Activated naive CD4-positive, alpha-beta T cell treated with anti-CD3 and anti-CD28 coated beads for 36 hours (primary cell): ENCODE measurements at regions not wholly inside any gene's neighbourhood (a gene's known extent, or its start where the extent isn't known, plus 50 kb on each side); places are given as distances from the start of the nearest gene placed in this dataset.

ENCODE experiments used
- CTCF ChIA-PET: fragments of 350-600 bp; sonication (Branson Sonifier 250); formaldehyde crosslinking; loops from one replicate; lab custom pipeline; 2021; ENCODE audit warnings: antibody characterized with exemption; lab: Charles Lee
- DNase-seq: peaks from one replicate; pipeline ENCODE4 v3.0.0-alpha.2; 2020
- H3K27ac Mint-ChIP-seq: one replicate; pipeline ENCODE4 v1.8.0; 2021; ENCODE audit warnings: mild to moderate bottlenecking, mixed read lengths
- H3K27me3 Mint-ChIP-seq: one replicate; pipeline ENCODE4 v1.8.0; 2021; ENCODE audit warnings: low read depth, mixed read lengths
- H3K36me3 Mint-ChIP-seq: one replicate; pipeline ENCODE4 v1.8.0; 2021; ENCODE audit warnings: low read depth, mixed read lengths
- H3K4me1 Mint-ChIP-seq: one replicate; pipeline ENCODE4 v1.8.0; 2021; ENCODE audit warnings: low read depth, mixed read lengths
- H3K4me3 Mint-ChIP-seq: one replicate; pipeline ENCODE4 v1.8.0; 2021; ENCODE audit warnings: mild to moderate bottlenecking, moderate library complexity, mixed read lengths
- H3K9me3 Mint-ChIP-seq: one replicate; pipeline ENCODE4 v1.8.0; 2021; ENCODE audit warnings: mixed read lengths
- intact Hi-C: fragments of 100-400 bp; cut with micrococcal nuclease; formaldehyde crosslinking; loops from one replicate; pipeline ENCODE4 v1.15.1; 2023

DNA sequence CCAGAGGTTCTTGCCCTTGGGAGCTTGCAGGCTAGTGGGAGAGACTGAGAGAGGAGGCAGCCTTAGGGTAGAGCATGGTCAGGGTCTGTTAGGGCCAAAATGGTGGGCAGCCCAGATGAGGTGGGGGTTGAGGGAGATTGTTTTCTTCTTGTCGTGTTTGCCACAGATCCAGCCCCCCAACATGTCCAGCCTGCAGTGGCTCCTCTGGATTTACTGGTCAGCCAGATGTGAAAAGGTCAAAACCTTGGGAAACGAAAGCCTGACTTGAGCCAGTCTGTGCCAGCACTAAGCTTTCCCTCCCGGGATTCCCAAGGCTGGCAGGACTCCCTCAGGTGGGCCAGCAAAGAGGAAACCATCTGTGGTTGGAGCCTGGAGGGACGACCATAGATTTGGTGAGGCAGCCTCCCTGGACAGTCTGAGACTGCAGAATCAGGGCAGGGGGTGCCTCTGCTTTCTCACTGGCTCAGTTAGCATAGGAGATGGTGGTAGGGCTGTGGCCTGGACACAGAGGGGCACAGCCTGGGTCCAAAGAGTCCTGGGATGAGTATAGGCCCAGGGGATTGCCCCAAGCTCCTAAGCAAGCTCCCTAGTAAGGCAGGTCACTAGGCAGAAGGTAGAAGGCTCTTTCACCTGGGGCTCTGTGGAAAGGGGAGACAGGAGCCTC is 51.2 kb upstream of the PRR23C start:
- H3K36me3 Mint-ChIP-seq = no peaks in the 10 kb centered on the region
- H3K27ac Mint-ChIP-seq = no peak overlapping the region
- no peak overlapping the region for H3K4me3 Mint-ChIP-seq
- CTCF ChIA-PET = no interaction called here
- DNase-seq = no peak
- H3K4me1 Mint-ChIP-seq = no peaks in the 10 kb centered on the region
- peaks cover 13% of the 10 kb centered on the region for H3K27me3 Mint-ChIP-seq
- intact Hi-C loops = no loop called here
- peaks cover 4% of the 10 kb centered on the region for H3K9me3 Mint-ChIP-seq

DNA sequence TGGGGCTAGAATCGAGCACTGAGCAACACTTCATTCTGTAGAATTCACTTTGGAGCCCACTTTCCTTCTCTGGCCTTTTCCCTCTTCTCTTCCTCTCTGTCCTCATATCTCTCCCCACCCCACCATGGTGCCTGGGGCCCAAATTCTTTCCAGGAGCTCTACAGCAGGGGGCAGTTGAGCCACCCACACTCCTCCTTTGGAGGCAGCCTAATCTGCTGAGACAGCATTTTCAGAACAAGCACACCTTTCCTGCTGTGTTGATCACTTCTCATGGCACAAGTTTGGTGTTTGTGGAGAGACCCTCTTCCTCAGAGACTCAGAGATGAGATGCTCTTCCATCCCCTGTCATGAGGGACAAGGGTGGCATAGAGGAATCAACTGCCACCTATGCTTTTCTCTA is 52.0 kb upstream of the PRR23C start:
- Mint-ChIP-seq H3K27me3 (peaks cover 13% of the 10 kb centered on the region), H3K4me3 (no peak overlapping the region), H3K9me3 (peaks cover 4% of the 10 kb centered on the region), H3K27ac (no peak overlapping the region), H3K36me3 (no peaks in the 10 kb centered on the region), H3K4me1 (no peaks in the 10 kb centered on the region)
- intact Hi-C loops = no loop called here
- DNase-seq = no peak
- CTCF ChIA-PET = no interaction called here

DNA sequence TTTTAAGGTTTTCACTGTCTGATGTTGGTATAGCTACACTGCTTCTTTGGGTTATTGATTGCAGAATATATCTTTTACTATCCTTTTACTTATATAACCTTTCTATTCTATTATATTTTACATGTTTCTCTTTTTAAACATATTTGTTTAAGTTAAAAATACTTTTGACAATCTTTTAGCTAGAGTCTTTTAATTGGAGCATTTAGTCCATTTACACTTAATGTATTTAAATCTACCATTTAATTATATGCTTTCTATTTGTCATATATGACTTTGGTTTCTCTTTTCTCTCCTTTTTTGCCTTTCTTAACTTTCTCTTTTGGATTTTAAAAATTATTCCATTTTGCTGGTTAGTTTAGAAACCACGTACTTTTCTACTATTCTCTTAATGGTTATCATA is 53.7 kb upstream of the PRR23C start:
- Mint-ChIP-seq H3K4me3 (no peak overlapping the region), H3K36me3 (no peaks in the 10 kb centered on the region), H3K4me1 (no peaks in the 10 kb centered on the region), H3K9me3 (no peaks in the 10 kb centered on the region), H3K27me3 (peaks cover 7% of the 10 kb centered on the region), H3K27ac (no peak overlapping the region)
- DNase-seq = no peak
- intact Hi-C loops = no loop called here
- CTCF ChIA-PET = no interaction called here

DNA sequence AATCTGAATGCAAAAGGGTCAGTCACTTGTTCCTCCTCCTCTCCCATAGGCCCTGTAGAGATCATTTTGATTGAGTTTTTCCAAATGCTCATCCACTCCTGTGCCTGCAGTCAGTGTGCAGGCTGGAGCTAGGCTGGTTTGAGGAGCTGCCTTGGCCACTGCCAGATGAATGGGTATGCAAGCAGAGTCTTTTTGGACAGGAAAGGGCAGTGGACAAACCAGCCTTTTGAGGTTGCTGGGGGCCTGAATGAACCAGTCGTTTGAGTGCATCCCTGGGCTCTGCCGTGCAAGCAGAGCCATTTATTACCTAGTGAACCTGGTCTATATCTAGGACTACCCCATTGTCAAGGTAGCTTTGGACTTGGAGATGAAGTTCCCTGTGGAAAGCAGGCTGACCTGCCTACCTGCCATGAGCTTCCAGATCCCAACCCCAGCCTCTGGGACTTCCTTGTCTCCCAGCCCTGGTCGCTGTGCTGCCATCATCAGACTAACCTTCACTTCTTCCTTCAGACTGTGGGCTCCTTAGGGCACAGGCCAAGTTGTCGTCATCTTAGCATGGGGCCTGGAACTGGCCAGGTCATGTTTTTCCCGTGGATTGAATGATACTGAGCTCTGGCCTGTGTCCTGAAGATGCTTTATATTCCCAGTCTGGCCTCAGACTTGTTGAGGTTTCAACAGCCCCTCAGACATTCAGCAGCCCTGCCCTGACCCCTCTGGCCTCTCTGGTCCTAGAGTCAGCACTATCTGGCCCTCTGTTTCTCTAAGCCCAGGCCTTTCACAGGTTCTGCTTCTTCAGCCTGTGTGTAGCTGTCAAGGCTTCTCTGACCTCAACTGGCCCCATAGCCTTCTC is 55.5 kb upstream of the PRR23C start:
- H3K4me3 Mint-ChIP-seq = no peak overlapping the region
- intact Hi-C loops = no loop called here
- H3K9me3 Mint-ChIP-seq = no peaks in the 10 kb centered on the region
- H3K27ac Mint-ChIP-seq = no peak overlapping the region
- H3K36me3 Mint-ChIP-seq = no peaks in the 10 kb centered on the region
- no peak for DNase-seq
- no peaks in the 10 kb centered on the region for H3K4me1 Mint-ChIP-seq
- no peaks in the 10 kb centered on the region for H3K27me3 Mint-ChIP-seq
- CTCF ChIA-PET = no interaction called here

DNA sequence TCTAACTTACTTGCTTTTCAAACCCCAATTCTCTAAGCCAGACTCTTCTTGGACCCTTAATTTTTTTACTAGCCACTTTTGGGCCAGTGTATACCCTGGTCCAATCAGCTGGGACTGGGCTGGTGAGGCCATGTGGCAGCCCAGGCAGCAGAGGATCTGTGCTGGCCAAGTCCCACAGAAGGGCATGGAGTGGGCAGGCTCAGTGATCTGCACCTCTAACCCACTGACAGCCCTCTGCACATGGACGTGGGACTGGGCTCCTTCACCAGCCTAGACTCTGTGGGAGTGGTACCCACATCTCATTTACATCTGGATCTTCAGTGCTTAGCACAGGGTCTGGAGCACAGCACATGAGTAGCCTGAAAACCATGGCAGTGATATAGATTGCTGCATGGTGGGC is 56.1 kb upstream of the PRR23C start:
- CTCF ChIA-PET = no interaction called here
- no peak for DNase-seq

DNA sequence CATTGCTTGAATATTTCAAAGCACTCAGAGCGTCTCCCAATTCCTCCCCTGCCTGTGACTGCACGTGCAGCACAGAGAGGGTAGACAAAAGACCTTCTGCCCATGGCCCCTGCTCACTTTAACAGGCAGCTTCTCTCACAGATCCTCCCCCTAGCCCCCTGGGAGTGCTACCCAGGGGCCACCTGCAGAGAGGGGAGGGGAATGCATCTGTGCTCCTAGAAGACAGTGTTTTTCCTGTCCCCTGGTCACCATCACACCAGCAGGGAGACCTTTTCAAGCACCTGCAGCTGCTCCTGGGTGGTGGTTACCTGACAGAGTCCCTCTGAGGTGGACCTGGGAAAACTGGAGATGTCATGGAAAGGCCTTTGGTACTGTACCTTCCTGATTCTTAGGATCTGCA is 56.7 kb upstream of the PRR23C start:
- Mint-ChIP-seq H3K4me3 (no peak overlapping the region), H3K4me1 (no peaks in the 10 kb centered on the region), H3K36me3 (no peaks in the 10 kb centered on the region), H3K27me3 (no peaks in the 10 kb centered on the region), H3K9me3 (no peaks in the 10 kb centered on the region), H3K27ac (no peak overlapping the region)
- intact Hi-C loops = no loop called here
- no peak for DNase-seq
- CTCF ChIA-PET = no interaction called here

More for the DNA sequence above, 56.1 kb upstream of the PRR23C start:
- H3K9me3 Mint-ChIP-seq = no peaks in the 10 kb centered on the region
- no peaks in the 10 kb centered on the region for H3K4me1 Mint-ChIP-seq
- H3K27me3 Mint-ChIP-seq = no peaks in the 10 kb centered on the region
- H3K27ac Mint-ChIP-seq = no peak overlapping the region
- no peaks in the 10 kb centered on the region for H3K36me3 Mint-ChIP-seq
- intact Hi-C loops = no loop called here
- H3K4me3 Mint-ChIP-seq = no peak overlapping the region

DNA sequence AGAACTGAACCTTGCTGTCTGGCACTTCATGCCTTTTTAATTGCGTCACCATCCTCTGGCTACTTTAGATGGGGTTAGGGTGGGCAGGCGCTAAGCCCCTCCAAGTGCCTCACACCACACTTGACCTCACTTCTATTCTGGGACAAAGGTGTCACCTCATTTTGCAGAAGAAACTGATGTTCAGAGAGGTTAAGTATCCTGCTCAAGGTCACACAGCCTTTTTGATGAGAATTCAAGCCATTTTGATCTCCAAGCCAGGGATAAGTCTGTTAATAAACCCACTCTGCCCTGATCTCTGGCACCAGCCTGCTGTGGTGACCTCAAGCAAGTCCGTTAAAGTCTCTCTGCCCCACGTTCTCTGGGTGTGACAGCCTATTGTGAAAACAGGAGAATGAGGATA is 58.8 kb upstream of the PRR23C start:
- Mint-ChIP-seq H3K9me3 (no peaks in the 10 kb centered on the region), H3K27ac (no peak overlapping the region), H3K4me1 (no peaks in the 10 kb centered on the region), H3K36me3 (no peaks in the 10 kb centered on the region), H3K27me3 (no peaks in the 10 kb centered on the region), H3K4me3 (no peak overlapping the region)
- CTCF ChIA-PET = interaction anchor here (2.5 kb wide), 1 partner anchor 9 kb away, joined by 9 read pairs; no protein-coding TSS in a partner anchor
- DNase-seq = no peak
- intact Hi-C loops = no loop called here

DNA sequence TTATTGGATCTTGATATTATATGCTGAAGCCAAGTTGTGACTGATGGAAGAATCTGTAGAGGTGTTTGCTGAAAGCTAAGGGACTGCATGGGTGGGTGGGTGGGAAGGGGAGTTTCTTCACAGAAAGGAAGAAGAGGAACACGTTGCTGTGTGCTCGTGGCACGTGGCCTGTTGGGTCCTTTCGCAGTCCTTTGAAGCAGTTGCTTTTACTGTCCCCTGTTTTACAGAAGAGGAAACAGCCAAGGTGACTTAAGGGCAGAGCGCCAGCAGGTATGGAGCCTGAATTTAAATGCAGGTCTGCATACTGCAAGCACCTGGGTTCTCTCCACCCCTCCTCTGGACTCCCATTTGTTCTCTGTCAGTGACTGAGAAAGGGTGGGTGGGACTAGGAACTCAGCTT is 59.4 kb upstream of the PRR23C start:
- CTCF ChIA-PET = interaction anchor here (2.5 kb wide), 1 partner anchor 8 kb away, joined by 9 read pairs; no protein-coding TSS in a partner anchor
- Mint-ChIP-seq H3K36me3 (no peaks in the 10 kb centered on the region), H3K4me1 (no peaks in the 10 kb centered on the region), H3K4me3 (no peak overlapping the region), H3K27ac (no peak overlapping the region), H3K9me3 (no peaks in the 10 kb centered on the region), H3K27me3 (no peaks in the 10 kb centered on the region)
- intact Hi-C loops = no loop called here
- no peak for DNase-seq

DNA sequence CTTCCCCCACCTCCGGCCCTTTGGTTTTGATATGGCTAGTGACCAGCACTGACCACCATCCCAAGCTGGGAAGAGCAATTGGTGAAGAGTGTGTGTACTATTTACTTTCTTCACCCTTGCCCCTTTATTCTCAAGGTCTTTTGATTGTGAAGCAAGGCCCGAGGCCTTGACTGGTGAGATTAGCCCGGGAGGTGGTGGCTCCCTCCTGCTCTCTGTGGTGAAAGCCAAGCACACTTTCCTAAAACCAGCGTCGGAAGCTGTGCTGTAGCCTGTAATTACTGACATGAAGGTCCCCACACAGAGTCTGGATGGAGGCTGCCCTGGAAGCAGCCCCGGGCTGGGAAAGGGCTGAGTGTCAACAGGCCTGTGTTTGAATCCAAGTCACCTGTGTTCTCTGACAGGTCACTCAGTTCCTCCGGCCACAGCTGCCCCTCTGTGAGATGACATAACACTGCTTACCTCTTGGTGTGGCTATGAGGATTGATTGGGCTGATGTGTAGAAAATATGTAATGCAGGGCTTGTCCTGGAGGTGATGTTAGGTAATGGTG is 60.5 kb upstream of the PRR23C start:
- no peak for DNase-seq
- CTCF ChIA-PET = interaction anchor here (0.7 kb wide), 1 partner anchor 63 kb away, joined by 3 read pairs; no protein-coding TSS in a partner anchor
- intact Hi-C loops = no loop called here

DNA sequence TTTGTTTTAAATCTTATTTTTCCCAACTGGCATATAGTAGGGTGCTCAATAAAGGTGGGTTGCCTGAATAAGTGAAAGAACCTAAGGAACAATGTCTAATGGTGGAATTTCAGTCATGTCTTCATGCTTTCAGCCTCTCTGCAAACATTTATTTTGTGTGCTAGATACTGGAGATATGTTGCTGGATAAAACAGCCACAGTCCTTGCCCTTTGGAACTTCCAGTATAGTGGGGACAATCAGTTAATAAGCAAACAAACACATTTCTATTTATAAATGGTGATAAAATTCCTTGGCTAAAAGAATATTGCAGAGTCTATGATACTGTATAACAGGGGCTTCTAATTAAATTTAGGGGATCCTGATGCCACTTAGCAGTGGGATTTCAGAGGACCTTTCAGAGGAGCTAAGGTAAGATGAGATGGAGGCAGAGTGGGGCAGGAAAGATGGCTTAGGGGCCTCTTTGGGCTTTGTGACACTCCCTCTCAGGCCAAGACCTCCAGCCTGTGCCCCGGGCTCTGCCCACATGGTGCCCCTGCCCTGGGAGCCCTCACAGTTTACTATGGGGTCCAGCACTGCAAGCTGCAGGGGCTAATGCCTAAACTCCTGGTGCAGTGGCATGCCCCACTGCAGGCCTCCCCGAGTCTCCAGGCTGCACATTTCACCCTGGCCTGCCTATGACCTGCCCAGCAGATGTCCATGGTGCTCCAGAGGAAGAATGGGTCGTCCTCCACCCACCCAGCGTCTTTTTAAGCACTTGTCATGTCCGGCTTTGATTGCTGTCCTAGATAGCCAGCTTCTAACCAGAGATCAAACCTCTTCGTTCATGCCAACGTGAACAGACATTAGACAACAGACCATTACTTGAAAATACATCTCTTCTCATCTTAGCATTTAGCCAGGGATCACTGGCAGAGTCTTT is 61.6 kb upstream of the PRR23C start:
- Mint-ChIP-seq H3K36me3 (no peaks in the 10 kb centered on the region), H3K27ac (no peak overlapping the region), H3K4me3 (no peak overlapping the region), H3K27me3 (no peaks in the 10 kb centered on the region), H3K4me1 (peaks cover 3% of the 10 kb centered on the region), H3K9me3 (no peaks in the 10 kb centered on the region)
- CTCF ChIA-PET = no interaction called here
- intact Hi-C loops = no loop called here
- no peak for DNase-seq

More for the DNA sequence above, 60.5 kb upstream of the PRR23C start:
- no peaks in the 10 kb centered on the region for H3K36me3 Mint-ChIP-seq
- no peak overlapping the region for H3K27ac Mint-ChIP-seq
- H3K9me3 Mint-ChIP-seq = no peaks in the 10 kb centered on the region
- H3K4me3 Mint-ChIP-seq = no peak overlapping the region
- no peaks in the 10 kb centered on the region for H3K27me3 Mint-ChIP-seq
- H3K4me1 Mint-ChIP-seq = peaks cover 2% of the 10 kb centered on the region

DNA sequence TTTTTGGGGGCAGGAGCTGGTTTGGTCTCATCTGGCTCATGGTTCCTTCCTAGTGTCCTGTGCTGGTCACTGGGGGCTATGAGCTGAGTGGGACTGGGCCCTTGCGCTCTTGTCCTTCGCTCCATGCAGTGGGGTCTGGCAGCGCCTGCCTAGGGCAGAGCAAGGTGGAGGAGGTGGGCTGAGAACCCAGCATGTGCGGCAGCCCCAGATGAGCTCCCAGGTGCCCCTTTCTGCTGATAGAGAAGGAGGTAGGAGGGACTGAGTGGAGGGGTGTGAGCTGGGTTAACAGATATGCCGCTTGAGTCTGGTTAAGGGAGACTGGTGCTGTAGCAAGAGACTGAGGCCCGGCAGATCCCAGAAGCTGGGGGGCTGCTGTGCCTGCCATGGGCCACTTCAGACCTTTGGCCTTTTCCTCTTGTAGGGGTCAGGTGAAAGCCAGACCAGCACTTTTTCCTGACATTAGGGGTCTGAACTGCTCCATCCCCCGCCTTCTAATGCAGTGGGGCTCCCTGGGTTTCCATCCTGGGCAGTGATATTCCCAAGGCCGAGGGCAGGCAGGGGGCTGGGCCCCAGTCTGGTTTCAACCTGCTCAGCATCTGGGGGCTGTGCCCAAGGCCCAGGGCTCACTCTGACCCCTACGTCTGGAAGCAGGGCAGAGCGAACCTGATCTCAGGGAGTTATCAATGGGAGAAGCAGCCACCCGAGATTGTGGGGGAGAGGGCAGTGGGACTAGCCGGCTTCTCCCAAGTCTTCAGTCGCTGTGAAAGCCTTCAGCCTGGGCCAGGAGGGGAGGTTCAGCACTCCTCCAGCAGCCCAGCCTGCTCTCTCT is 62.9 kb upstream of the PRR23C start:
- no peak overlapping the region for H3K4me3 Mint-ChIP-seq
- H3K4me1 Mint-ChIP-seq = peaks cover 5% of the 10 kb centered on the region
- intact Hi-C loops = no loop called here
- peaks cover 3% of the 10 kb centered on the region for H3K27me3 Mint-ChIP-seq
- no peak for DNase-seq
- CTCF ChIA-PET = no interaction called here
- H3K36me3 Mint-ChIP-seq = no peaks in the 10 kb centered on the region
- H3K9me3 Mint-ChIP-seq = no peaks in the 10 kb centered on the region
- H3K27ac Mint-ChIP-seq = no peak overlapping the region
